ENCODE measurements at regions not wholly inside any gene's neighbourhood (a gene's known extent, or its start where the extent isn't known, plus 50 kb on each side); places are given as distances from the start of the nearest gene placed in this dataset.

DNA sequence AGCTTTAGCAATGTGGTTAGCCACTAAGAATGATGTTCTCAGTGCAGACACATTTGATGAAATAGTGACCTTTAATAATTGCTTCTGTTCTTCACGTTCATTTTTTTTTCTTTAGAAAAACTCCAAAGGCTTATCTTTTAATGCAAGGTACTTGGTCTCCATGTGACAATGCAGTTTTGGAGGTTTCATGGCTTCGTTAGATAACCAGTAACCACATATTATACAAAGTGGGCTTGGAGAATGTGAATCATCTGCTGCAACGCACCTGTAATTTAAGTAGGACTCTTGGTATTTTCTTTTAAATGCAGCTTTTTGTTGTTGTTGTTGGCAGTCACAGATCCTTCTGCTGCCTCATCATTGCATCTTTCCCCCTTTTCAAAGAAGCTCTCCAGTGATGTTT lies 1606.3 kb downstream of the SUCLG1 start:
- no peak for TF ChIP-seq CTCF (IDR thresholded peaks at IDR 0.05; ENCODE audit: control insufficient read depth, extremely low read depth, insufficient read depth)
- DNase-seq (ENCODE audit: low read depth): no peak
- no peak overlapping the region for H3K4me3 ChIP-seq (ENCODE audit: low read depth, low read length)

GRCh38 chr2:82848285-82848684 lies 1610.8 kb downstream of the SUCLG1 start:
- no peak for DNase-seq (ENCODE audit: low read depth)
- TF ChIP-seq CTCF (IDR thresholded peaks at IDR 0.05; ENCODE audit: control insufficient read depth, extremely low read depth, insufficient read depth): no peak
- H3K4me3 ChIP-seq (ENCODE audit: low read depth, low read length): no peak overlapping the region

GRCh38 chr2:82839036-82839435 lies 1620.0 kb downstream of the SUCLG1 start:
- no peak for DNase-seq (ENCODE audit: low read depth)
- H3K4me3 ChIP-seq (ENCODE audit: low read depth, low read length): no peak overlapping the region
- no peak for TF ChIP-seq CTCF (IDR thresholded peaks at IDR 0.05; ENCODE audit: control insufficient read depth, extremely low read depth, insufficient read depth)

DNA sequence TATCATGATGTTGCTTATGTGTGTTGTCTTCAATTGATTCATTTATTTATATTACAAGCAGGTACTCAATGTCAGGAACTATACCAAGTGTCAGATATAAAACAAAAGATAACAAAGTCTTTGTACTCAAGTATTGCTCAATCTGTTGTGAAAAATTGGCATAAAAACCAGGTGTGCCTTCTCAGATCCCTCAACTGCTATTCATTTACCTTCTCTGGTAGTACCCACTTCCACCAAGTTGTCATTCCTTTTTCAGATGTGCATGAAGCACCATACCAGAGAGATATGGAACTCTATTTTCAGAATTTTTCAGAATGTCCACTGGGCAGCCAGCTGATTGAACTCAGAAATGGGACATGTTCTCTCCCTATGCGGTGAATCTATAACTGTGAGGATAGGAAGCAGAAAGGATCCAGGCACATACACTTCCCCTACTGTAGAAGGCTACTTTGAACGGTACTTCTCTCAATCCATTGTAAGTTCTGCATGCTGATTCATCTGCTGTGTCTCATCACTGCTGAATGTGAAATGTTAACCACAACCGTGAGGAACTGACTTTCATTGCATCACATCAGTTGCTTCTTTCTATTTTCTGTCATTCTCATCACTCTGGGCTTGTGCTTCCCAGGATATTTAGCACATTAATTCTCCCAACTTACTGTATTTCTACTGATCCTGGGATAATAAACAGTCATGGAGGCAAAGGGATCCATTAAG lies 1621.3 kb downstream of the SUCLG1 start:
- no peak for DNase-seq (ENCODE audit: low read depth)
- H3K4me3 ChIP-seq (ENCODE audit: low read depth, low read length): no peak overlapping the region
- TF ChIP-seq CTCF (IDR thresholded peaks at IDR 0.05; ENCODE audit: control insufficient read depth, extremely low read depth, insufficient read depth): no peak

GRCh38 chr2:82834893-82835292 lies 1624.2 kb downstream of the SUCLG1 start:
- H3K4me3 ChIP-seq (ENCODE audit: low read depth, low read length): no peak overlapping the region
- DNase-seq (ENCODE audit: low read depth): no peak
- no peak for TF ChIP-seq CTCF (IDR thresholded peaks at IDR 0.05; ENCODE audit: control insufficient read depth, extremely low read depth, insufficient read depth)

DNA sequence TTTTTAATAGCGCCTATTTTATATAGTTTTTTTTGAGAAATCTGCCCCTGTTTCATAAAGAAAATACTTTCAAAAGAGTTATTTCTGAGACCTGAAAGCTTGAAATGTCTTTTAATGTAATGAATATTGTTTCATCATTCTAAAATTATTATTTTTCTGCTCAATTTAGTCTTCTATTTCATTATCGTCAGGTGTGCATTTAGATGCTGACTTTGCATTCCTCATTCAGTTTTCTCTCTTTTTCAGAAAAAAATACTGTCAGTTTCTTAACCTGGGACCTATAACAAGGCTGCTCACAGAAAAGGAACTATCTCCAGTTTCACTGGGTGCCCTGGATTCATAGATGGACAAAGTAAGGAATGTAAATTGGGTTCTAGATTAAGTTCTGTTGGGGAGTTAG lies 1631.7 kb downstream of the SUCLG1 start:
- TF ChIP-seq CTCF (IDR thresholded peaks at IDR 0.05; ENCODE audit: control insufficient read depth, extremely low read depth, insufficient read depth): no peak
- DNase-seq (ENCODE audit: low read depth): no peak
- H3K4me3 ChIP-seq (ENCODE audit: low read depth, low read length): no peak overlapping the region

- no peak for TF ChIP-seq CTCF (IDR thresholded peaks at IDR 0.05; ENCODE audit: control insufficient read depth, extremely low read depth, insufficient read depth)
- DNase-seq (ENCODE audit: low read depth): no peak
Observed at GRCh38 chr2:82826437-82826836, 1632.6 kb downstream of the SUCLG1 start.

More at GRCh38 chr2:82826437-82826836, 1632.6 kb downstream of the SUCLG1 start:
- no peak overlapping the region for H3K4me3 ChIP-seq (ENCODE audit: low read depth, low read length)
